Natural killer cell (primary cell): ENCODE measurements at regions not wholly inside any gene's neighbourhood (a gene's known extent, or its start where the extent isn't known, plus 50 kb on each side); places are given as distances from the start of the nearest gene placed in this dataset.

Experiments used
- ATAC-seq, 3 donors: fragments of 150-1000 bp in 2 of 3; fragments of 200-7000 bp in 1 of 3; cut with Tn5 transposase; 1 replicate in 1 of 3; 2 replicates in 2 of 3; pipeline ENCODE4 v1.10.0; 2021; ENCODE audit warnings: mild to moderate bottlenecking in 2 of 3, moderate library complexity in 2 of 3
- DNase-seq, 2 donors: peaks; one replicate each; pipeline versions ENCODE4 v3.0.0 to v3.0.0-alpha.2; 2013 to 2021; ENCODE audit warnings: mixed read lengths in 1 of 2
- H3K27ac ChIP-seq: one replicate; pipeline ENCODE4 v1.5.1; 2013; ENCODE audit warnings: mild to moderate bottlenecking, low read length
- H3K27me3 ChIP-seq: one replicate; pipeline ENCODE4 v1.6.1; 2013; ENCODE audit warnings: low read length; ENCODE audit not compliant: control insufficient read depth, insufficient read depth
- H3K36me3 ChIP-seq: one replicate; pipeline ENCODE4 v1.6.1; 2013; ENCODE audit warnings: low read length; ENCODE audit not compliant: control insufficient read depth, insufficient read depth
- H3K4me1 ChIP-seq: one replicate; pipeline ENCODE4 v1.6.1; 2013; ENCODE audit warnings: low read length; ENCODE audit not compliant: control insufficient read depth, insufficient read depth
- H3K4me3 ChIP-seq: one replicate; pipeline ENCODE4 v1.5.1; 2013; ENCODE audit warnings: low read length
- H3K9me3 ChIP-seq: one replicate; pipeline ENCODE4 v1.6.1; 2013; ENCODE audit warnings: low read length; ENCODE audit not compliant: control insufficient read depth, insufficient read depth
- H3K27ac Mint-ChIP-seq, 2 donors: one replicate each; pipeline ENCODE4 v1.8.0; 2022; ENCODE audit warnings: mild to moderate bottlenecking in 2 of 2, mixed read lengths in 2 of 2, moderate library complexity in 1 of 2
- H3K27me3 Mint-ChIP-seq, 2 donors: one replicate each; pipeline ENCODE4 v1.8.0; 2022; ENCODE audit warnings: low read depth in 2 of 2, mixed read lengths in 2 of 2
- H3K36me3 Mint-ChIP-seq: one replicate; pipeline ENCODE4 v1.8.0; 2022; ENCODE audit warnings: mixed read lengths
- H3K4me1 Mint-ChIP-seq, 2 donors: one replicate each; pipeline ENCODE4 v1.8.0; 2022; ENCODE audit warnings: mixed read lengths in 2 of 2
- H3K4me3 Mint-ChIP-seq: one replicate; pipeline ENCODE4 v1.8.0; 2022; ENCODE audit warnings: mild to moderate bottlenecking, moderate library complexity, mixed read lengths
- H3K9me3 Mint-ChIP-seq, 2 donors: one replicate each; pipeline ENCODE4 v1.8.0; 2022; ENCODE audit warnings: mixed read lengths in 2 of 2
- WGBS: methylation state at CpG from one replicate; pipeline ENCODE4 v1.1.7; 2013; ENCODE audit warnings: missing lambda C conversion rate; ENCODE audit not compliant: insufficient coverage; 5-methylcytosine and 5-hydroxymethylcytosine counted together
- intact Hi-C: fragments of 100-400 bp; cut with micrococcal nuclease; formaldehyde crosslinking; loops from one replicate; pipeline ENCODE4 v1.14.2; 2022
- TF ChIP-seq, protein P1 (sequence below): fragments of 200-600 bp; IDR thresholded peaks from one replicate; pipeline ENCODE4 v1.8.0; 2022; ENCODE audit warnings: antibody characterized with exemption

- peaks cover 0 to 5% of the 10 kb centered on the region in 2 donors for H3K27me3 Mint-ChIP-seq
- TF ChIP-seq, protein P1, sequence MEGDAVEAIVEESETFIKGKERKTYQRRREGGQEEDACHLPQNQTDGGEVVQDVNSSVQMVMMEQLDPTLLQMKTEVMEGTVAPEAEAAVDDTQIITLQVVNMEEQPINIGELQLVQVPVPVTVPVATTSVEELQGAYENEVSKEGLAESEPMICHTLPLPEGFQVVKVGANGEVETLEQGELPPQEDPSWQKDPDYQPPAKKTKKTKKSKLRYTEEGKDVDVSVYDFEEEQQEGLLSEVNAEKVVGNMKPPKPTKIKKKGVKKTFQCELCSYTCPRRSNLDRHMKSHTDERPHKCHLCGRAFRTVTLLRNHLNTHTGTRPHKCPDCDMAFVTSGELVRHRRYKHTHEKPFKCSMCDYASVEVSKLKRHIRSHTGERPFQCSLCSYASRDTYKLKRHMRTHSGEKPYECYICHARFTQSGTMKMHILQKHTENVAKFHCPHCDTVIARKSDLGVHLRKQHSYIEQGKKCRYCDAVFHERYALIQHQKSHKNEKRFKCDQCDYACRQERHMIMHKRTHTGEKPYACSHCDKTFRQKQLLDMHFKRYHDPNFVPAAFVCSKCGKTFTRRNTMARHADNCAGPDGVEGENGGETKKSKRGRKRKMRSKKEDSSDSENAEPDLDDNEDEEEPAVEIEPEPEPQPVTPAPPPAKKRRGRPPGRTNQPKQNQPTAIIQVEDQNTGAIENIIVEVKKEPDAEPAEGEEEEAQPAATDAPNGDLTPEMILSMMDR = no peak
- no peak overlapping the region for H3K4me3 Mint-ChIP-seq
- H3K27me3 ChIP-seq = no peaks in the 10 kb centered on the region
- no peaks in the 10 kb centered on the region for H3K9me3 ChIP-seq
- DNase-seq (no peak), ATAC-seq (no peak)
- H3K27ac ChIP-seq = no peak overlapping the region
- H3K4me3 ChIP-seq = no peak overlapping the region
- H3K4me1 ChIP-seq = no peaks in the 10 kb centered on the region
- no peak overlapping the region for H3K27ac Mint-ChIP-seq
- no peaks in the 10 kb centered on the region for H3K36me3 ChIP-seq
- WGBS = 39% methylated on average over 1 of the region's 1 CpG
- H3K4me1 Mint-ChIP-seq = no peaks in the 10 kb centered on the region
- intact Hi-C loops = no loop called here
- no peaks in the 10 kb centered on the region for H3K36me3 Mint-ChIP-seq
- H3K9me3 Mint-ChIP-seq = peaks cover 0 to 3% of the 10 kb centered on the region in 2 donors
Observed at GRCh38 chr2:16209799-16210198, 269.4 kb downstream of the MYCN start.

GRCh38 chr2:16208921-16209320 is 268.6 kb downstream of the MYCN start:
- no peaks in the 10 kb centered on the region for H3K36me3 Mint-ChIP-seq
- Histone ChIP-seq H3K27me3 (no peaks in the 10 kb centered on the region), H3K9me3 (no peaks in the 10 kb centered on the region), H3K27ac (no peak overlapping the region), H3K36me3 (no peaks in the 10 kb centered on the region), H3K4me1 (no peaks in the 10 kb centered on the region), H3K4me3 (no peak overlapping the region)
- ATAC-seq (no peak), DNase-seq (no peak)
- intact Hi-C loops = no loop called here
- H3K27ac Mint-ChIP-seq = no peak overlapping the region
- TF ChIP-seq, protein P1 = no peak
- WGBS = 62% methylated on average over 1 of the region's 1 CpG
- H3K4me3 Mint-ChIP-seq = no peak overlapping the region
- peaks cover 0 to 3% of the 10 kb centered on the region in 2 donors for H3K9me3 Mint-ChIP-seq
- no peaks in the 10 kb centered on the region for H3K4me1 Mint-ChIP-seq
- H3K27me3 Mint-ChIP-seq = peaks cover 0 to 5% of the 10 kb centered on the region in 2 donors

GRCh38 chr2:16208241-16208797 is 268.0 kb downstream of the MYCN start:
- Mint-ChIP-seq H3K27me3 (peaks cover 0 to 5% of the 10 kb centered on the region in 2 donors), H3K4me1 (no peaks in the 10 kb centered on the region), H3K27ac (no peak overlapping the region), H3K36me3 (no peaks in the 10 kb centered on the region), H3K4me3 (no peak overlapping the region), H3K9me3 (peaks cover 0 to 3% of the 10 kb centered on the region in 2 donors)
- no peaks in the 10 kb centered on the region for H3K36me3 ChIP-seq
- TF ChIP-seq, protein P1 = no peak
- H3K4me1 ChIP-seq = no peaks in the 10 kb centered on the region
- H3K27ac ChIP-seq = no peak overlapping the region
- H3K9me3 ChIP-seq = no peaks in the 10 kb centered on the region
- intact Hi-C loops = no loop called here
- no peak for ATAC-seq
- no peak overlapping the region for H3K4me3 ChIP-seq
- DNase-seq = no peak
- no peaks in the 10 kb centered on the region for H3K27me3 ChIP-seq
- 72% methylated on average over 5 of the region's 6 CpGs for WGBS

DNA sequence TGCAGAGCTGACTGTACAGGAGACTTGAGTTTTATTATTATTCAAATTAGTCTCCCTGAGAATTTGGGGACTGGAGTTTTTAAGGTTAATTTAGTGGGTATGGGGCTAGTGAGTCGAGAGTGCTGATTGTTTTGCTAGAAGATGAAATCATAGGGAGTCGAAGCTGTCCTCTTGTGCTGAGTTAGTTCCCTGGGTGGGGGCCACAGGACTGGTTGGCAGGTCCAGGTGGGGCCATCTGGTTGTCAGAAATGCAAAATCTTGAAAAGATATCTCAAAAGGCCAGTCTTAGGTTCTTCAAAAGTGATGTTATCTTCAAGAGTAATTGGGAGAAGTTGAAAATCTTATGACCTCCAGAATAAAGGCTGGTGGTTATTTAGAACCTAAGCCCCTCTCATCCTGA is 267.3 kb downstream of the MYCN start:
- Mint-ChIP-seq H3K27me3 (peaks cover 0 to 5% of the 10 kb centered on the region in 2 donors), H3K9me3 (peaks cover 0 to 3% of the 10 kb centered on the region in 2 donors)

More for the DNA sequence above, 267.3 kb downstream of the MYCN start:
- DNase-seq (no peak), ATAC-seq (no peak)
- H3K4me1 Mint-ChIP-seq = no peaks in the 10 kb centered on the region
- H3K9me3 ChIP-seq = no peaks in the 10 kb centered on the region
- H3K27me3 ChIP-seq = no peaks in the 10 kb centered on the region
- TF ChIP-seq, protein P1 = no peak
- H3K36me3 ChIP-seq = no peaks in the 10 kb centered on the region
- H3K36me3 Mint-ChIP-seq = no peaks in the 10 kb centered on the region
- H3K27ac Mint-ChIP-seq = no peak overlapping the region
- H3K27ac ChIP-seq = no peak overlapping the region
- 78% methylated on average over 2 of the region's 2 CpGs for WGBS
- intact Hi-C loops = no loop called here
- H3K4me3 Mint-ChIP-seq = no peak overlapping the region
- H3K4me1 ChIP-seq = no peaks in the 10 kb centered on the region
- no peak overlapping the region for H3K4me3 ChIP-seq
